ENCODE measurements at regions not wholly inside any gene's neighbourhood (a gene's known extent, or its start where the extent isn't known, plus 50 kb on each side); places are given as distances from the start of the nearest gene placed in this dataset.

DNA sequence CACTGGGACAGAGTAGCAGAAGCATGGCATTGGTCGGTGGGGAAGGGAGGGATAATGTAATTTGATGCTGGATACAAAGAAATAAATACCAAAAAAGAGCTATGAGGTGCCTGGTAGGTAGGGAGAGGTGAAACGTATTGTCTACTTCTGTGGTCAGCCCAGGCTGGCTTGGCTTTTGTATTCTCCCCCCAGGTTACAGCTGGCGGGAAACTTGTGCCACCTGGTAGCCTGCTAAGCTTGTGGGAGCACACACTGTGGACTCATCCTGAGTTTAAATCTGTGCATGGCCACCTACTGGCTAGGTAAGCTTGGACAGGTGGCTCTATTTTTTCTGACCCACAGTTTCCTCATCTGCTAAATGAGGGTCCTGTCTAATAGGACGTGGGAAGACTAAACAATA lies 165.2 kb upstream of the E2F8 start:
- Histone ChIP-seq H3K9me2 (replicated peaks; ENCODE audit: control insufficient read depth, low read length) (no peaks in the 10 kb centered on the region), H3K4me1 (ENCODE audit: control insufficient read depth, low read length) (no peaks in the 10 kb centered on the region), H3K4me2 (ENCODE audit: low read length) (no peak overlapping the region), H3K27ac (ENCODE audit: low read depth, low read length) (no peak overlapping the region), H3K36me3 (ENCODE audit: control insufficient read depth, low read length) (no peaks in the 10 kb centered on the region), H3F3A (ENCODE audit: control insufficient read depth, insufficient read depth) (no peaks in the 10 kb centered on the region), H3K27me3 (ENCODE audit: control insufficient read depth, low read length) (peaks cover 5% of the 10 kb centered on the region; the same call in 1 of the 2 replicates), H3K79me2 (ENCODE audit: control insufficient read depth, low read length) (no peaks in the 10 kb centered on the region), H3K4me3 (ENCODE audit: low read length) (no peak overlapping the region), H3K9me3 (ENCODE audit: control insufficient read depth, insufficient read depth, low read length) (no peaks in the 10 kb centered on the region), H4K20me1 (ENCODE audit: control insufficient read depth, insufficient read depth, low read depth, low read length) (no peaks in the 10 kb centered on the region)
- no peak for TF ChIP-seq EZH2phosphoT487 (IDR thresholded peaks at IDR 0.05; ENCODE audit: borderline replicate concordance, low read length)
- TF ChIP-seq, protein P1, sequence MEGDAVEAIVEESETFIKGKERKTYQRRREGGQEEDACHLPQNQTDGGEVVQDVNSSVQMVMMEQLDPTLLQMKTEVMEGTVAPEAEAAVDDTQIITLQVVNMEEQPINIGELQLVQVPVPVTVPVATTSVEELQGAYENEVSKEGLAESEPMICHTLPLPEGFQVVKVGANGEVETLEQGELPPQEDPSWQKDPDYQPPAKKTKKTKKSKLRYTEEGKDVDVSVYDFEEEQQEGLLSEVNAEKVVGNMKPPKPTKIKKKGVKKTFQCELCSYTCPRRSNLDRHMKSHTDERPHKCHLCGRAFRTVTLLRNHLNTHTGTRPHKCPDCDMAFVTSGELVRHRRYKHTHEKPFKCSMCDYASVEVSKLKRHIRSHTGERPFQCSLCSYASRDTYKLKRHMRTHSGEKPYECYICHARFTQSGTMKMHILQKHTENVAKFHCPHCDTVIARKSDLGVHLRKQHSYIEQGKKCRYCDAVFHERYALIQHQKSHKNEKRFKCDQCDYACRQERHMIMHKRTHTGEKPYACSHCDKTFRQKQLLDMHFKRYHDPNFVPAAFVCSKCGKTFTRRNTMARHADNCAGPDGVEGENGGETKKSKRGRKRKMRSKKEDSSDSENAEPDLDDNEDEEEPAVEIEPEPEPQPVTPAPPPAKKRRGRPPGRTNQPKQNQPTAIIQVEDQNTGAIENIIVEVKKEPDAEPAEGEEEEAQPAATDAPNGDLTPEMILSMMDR (IDR thresholded peaks at IDR 0.05; ENCODE audit: low read depth, low read length, poor library complexity, severe bottlenecking) = no peak

DNA sequence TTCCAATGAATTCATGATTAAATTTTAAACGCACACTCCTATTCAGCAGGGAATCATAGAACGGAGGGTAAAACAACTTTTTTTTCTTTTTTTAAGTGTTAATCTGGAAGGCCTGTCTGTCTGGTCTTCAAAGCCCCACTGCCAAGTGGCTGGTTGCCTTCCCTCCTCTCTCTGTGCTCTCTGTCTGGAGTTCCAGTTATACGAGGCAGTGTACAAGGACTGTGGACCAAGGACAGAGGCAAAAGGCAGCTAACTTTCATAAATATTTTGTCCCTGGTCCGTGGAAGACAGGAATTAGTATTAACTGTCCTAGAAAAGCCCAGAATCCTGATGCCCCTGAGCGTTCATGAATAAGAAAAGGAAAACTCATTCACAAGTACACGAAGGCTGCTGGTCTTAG lies 164.0 kb upstream of the E2F8 start:
- no peak overlapping the region for H3K27ac ChIP-seq (ENCODE audit: low read depth, low read length)
- H3F3A ChIP-seq (ENCODE audit: control insufficient read depth, insufficient read depth) = no peaks in the 10 kb centered on the region
- no peak overlapping the region for H3K4me3 ChIP-seq (ENCODE audit: low read length)
- no peaks in the 10 kb centered on the region for H3K36me3 ChIP-seq (ENCODE audit: control insufficient read depth, low read length)
- no peaks in the 10 kb centered on the region for H3K4me1 ChIP-seq (ENCODE audit: control insufficient read depth, low read length)
- H3K79me2 ChIP-seq (ENCODE audit: control insufficient read depth, low read length) = no peaks in the 10 kb centered on the region
- H3K4me2 ChIP-seq (ENCODE audit: low read length) = no peak overlapping the region
- peaks cover 3% of the 10 kb centered on the region; the same call in 1 of the 2 replicates for H3K27me3 ChIP-seq (ENCODE audit: control insufficient read depth, low read length)
- H4K20me1 ChIP-seq (ENCODE audit: control insufficient read depth, insufficient read depth, low read depth, low read length) = no peaks in the 10 kb centered on the region
- H3K9me2 ChIP-seq (replicated peaks; ENCODE audit: control insufficient read depth, low read length) = no peaks in the 10 kb centered on the region
- no peaks in the 10 kb centered on the region for H3K9me3 ChIP-seq (ENCODE audit: control insufficient read depth, insufficient read depth, low read length)
- TF ChIP-seq, protein P1 (IDR thresholded peaks at IDR 0.05; ENCODE audit: low read depth, low read length, poor library complexity, severe bottlenecking) = no peak
- TF ChIP-seq EZH2phosphoT487 (IDR thresholded peaks at IDR 0.05; ENCODE audit: borderline replicate concordance, low read length) = no peak

DNA sequence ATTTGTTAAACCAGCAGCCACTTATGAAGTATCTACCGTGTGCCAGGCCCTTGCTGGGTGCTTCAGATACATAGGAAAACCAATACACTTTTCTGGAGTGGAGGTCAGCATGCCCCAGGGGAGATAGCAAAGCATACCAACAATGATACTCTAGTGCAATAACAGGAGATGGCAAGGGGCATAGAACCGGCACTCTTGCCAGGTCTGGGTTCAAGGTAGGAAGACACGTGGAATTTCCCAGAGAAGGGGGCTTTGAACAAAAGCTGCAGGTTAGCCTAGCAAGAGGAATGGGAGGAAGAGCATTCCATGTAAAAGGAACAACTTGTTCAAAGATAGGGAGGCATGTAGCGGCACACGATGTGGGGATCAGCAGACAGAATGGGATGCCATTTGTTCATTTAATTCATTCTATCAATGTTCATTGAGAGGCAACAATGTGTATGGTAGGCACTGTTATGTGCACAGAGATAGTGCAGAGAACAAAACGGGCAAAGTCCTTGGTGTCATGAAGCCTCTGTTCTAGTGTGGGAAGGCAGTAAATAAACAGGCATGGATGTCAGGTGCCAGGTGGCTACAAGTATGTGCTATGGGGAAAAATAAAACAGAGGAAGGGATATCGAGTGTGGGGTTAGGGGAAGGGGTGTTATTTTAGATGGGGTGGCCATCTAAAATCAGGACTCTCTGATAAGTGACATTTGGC lies 162.6 kb upstream of the E2F8 start:
- H4K20me1 ChIP-seq (ENCODE audit: control insufficient read depth, insufficient read depth, low read depth, low read length) = no peaks in the 10 kb centered on the region

More for the DNA sequence above, 162.6 kb upstream of the E2F8 start:
- H3K36me3 ChIP-seq (ENCODE audit: control insufficient read depth, low read length) = no peaks in the 10 kb centered on the region
- TF ChIP-seq EZH2phosphoT487 (IDR thresholded peaks at IDR 0.05; ENCODE audit: borderline replicate concordance, low read length) = no peak
- TF ChIP-seq, protein P1 (IDR thresholded peaks at IDR 0.05; ENCODE audit: low read depth, low read length, poor library complexity, severe bottlenecking) = no peak
- H3K27me3 ChIP-seq (ENCODE audit: control insufficient read depth, low read length) = peaks cover 3% of the 10 kb centered on the region; the same call in 1 of the 2 replicates
- H3K4me1 ChIP-seq (ENCODE audit: control insufficient read depth, low read length) = no peaks in the 10 kb centered on the region
- H3K4me3 ChIP-seq (ENCODE audit: low read length) = no peak overlapping the region
- no peak overlapping the region for H3K27ac ChIP-seq (ENCODE audit: low read depth, low read length)
- no peak overlapping the region for H3K4me2 ChIP-seq (ENCODE audit: low read length)
- H3K9me3 ChIP-seq (ENCODE audit: control insufficient read depth, insufficient read depth, low read length) = no peaks in the 10 kb centered on the region
- no peaks in the 10 kb centered on the region for H3F3A ChIP-seq (ENCODE audit: control insufficient read depth, insufficient read depth)
- H3K9me2 ChIP-seq (replicated peaks; ENCODE audit: control insufficient read depth, low read length) = no peaks in the 10 kb centered on the region
- H3K79me2 ChIP-seq (ENCODE audit: control insufficient read depth, low read length) = no peaks in the 10 kb centered on the region
